Neural cell (in vitro differentiated cells): ENCODE measurements at regions not wholly inside any gene's neighbourhood (a gene's known extent, or its start where the extent isn't known, plus 50 kb on each side); places are given as distances from the start of the nearest gene placed in this dataset.

Experiments
- EZH2 ChIP-seq: fragments of 200-600, 300-800 bp; shearing (Covaris generic), sonication (generic); IDR thresholded peaks from 2 replicates; pipeline ENCODE4 v1.6.1; 2014; ENCODE audit warnings: antibody characterized with exemption, low read length, borderline replicate concordance, mild to moderate bottlenecking; ENCODE audit not compliant: insufficient read depth, poor library complexity, severe bottlenecking
- POLR2AphosphoS5 ChIP-seq: IDR thresholded peaks from 2 replicates; pipeline ENCODE4 v1.6.1; 2012
- TF ChIP-seq, protein P1 (sequence below): fragments of 450-650 bp; IDR thresholded peaks from 2 replicates; pipeline ENCODE4 v1.5.1; 2014; ENCODE audit warnings: antibody characterized with exemption, mild to moderate bottlenecking, moderate library complexity; ENCODE audit not compliant: poor library complexity, severe bottlenecking
- TF ChIP-seq, protein P2 (sequence below): IDR thresholded peaks from 2 replicates; pipeline ENCODE4 v1.6.1; 2012; ENCODE audit warnings: borderline replicate concordance

DNA sequence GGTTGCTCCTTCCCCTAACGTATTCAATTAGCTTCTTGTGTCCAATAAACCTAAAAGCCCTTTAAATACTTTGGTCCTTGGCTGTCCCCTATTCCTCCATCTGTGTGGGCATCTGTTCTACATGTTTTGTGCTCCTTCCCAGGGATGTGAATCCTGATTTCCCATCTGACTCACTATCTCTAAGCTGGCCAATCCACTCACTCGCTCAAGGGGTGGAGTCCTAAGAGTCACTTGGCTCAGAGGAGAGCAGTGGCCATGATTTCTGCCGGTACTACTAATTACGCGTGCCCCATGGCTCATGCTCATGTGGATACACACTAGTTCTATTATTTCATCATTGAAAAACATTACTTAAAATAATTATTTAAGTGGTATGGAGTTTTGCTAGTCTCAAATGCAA, 89.6 kb downstream of the TAF11L14 start:
- TF ChIP-seq EZH2 (no peak), POLR2AphosphoS5 (no peak)
- TF ChIP-seq, protein P1, sequence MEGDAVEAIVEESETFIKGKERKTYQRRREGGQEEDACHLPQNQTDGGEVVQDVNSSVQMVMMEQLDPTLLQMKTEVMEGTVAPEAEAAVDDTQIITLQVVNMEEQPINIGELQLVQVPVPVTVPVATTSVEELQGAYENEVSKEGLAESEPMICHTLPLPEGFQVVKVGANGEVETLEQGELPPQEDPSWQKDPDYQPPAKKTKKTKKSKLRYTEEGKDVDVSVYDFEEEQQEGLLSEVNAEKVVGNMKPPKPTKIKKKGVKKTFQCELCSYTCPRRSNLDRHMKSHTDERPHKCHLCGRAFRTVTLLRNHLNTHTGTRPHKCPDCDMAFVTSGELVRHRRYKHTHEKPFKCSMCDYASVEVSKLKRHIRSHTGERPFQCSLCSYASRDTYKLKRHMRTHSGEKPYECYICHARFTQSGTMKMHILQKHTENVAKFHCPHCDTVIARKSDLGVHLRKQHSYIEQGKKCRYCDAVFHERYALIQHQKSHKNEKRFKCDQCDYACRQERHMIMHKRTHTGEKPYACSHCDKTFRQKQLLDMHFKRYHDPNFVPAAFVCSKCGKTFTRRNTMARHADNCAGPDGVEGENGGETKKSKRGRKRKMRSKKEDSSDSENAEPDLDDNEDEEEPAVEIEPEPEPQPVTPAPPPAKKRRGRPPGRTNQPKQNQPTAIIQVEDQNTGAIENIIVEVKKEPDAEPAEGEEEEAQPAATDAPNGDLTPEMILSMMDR, result no peak
- TF ChIP-seq, protein P2, sequence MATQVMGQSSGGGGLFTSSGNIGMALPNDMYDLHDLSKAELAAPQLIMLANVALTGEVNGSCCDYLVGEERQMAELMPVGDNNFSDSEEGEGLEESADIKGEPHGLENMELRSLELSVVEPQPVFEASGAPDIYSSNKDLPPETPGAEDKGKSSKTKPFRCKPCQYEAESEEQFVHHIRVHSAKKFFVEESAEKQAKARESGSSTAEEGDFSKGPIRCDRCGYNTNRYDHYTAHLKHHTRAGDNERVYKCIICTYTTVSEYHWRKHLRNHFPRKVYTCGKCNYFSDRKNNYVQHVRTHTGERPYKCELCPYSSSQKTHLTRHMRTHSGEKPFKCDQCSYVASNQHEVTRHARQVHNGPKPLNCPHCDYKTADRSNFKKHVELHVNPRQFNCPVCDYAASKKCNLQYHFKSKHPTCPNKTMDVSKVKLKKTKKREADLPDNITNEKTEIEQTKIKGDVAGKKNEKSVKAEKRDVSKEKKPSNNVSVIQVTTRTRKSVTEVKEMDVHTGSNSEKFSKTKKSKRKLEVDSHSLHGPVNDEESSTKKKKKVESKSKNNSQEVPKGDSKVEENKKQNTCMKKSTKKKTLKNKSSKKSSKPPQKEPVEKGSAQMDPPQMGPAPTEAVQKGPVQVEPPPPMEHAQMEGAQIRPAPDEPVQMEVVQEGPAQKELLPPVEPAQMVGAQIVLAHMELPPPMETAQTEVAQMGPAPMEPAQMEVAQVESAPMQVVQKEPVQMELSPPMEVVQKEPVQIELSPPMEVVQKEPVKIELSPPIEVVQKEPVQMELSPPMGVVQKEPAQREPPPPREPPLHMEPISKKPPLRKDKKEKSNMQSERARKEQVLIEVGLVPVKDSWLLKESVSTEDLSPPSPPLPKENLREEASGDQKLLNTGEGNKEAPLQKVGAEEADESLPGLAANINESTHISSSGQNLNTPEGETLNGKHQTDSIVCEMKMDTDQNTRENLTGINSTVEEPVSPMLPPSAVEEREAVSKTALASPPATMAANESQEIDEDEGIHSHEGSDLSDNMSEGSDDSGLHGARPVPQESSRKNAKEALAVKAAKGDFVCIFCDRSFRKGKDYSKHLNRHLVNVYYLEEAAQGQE, result no peak
